ENCODE measurements at regions not wholly inside any gene's neighbourhood (a gene's known extent, or its start where the extent isn't known, plus 50 kb on each side); places are given as distances from the start of the nearest gene placed in this dataset.
A peak's percentile ranks its signal among the peaks of the same experiment; 100 is the strongest.

DNA sequence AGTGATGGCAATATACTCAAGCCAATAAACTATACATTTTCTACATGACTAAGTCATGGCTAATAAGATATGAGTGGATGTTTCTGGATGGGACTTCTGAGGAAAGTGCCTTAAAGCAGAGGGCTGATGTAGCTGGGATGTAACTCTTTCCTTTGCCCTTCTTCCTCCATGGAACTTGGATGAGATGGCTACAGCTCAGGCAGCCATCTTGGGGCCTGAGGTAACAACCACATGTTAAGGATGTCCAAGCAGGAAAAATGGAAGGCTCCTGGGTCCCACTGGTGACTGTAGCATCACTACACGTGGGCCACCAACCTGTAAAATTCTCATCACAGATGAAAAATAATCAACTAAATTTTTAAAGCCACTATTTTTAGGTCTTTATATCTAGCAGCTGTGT, 54.4 kb upstream of the GRIP1 start:
- no peaks in the 10 kb centered on the region for H3K36me3 ChIP-seq (ENCODE audit: control insufficient read depth, insufficient read depth, low read length)
- WGBS (ENCODE audit: insufficient coverage, insufficient read length), result no CpG with 5 or more reads among the region's 1 CpG

DNA sequence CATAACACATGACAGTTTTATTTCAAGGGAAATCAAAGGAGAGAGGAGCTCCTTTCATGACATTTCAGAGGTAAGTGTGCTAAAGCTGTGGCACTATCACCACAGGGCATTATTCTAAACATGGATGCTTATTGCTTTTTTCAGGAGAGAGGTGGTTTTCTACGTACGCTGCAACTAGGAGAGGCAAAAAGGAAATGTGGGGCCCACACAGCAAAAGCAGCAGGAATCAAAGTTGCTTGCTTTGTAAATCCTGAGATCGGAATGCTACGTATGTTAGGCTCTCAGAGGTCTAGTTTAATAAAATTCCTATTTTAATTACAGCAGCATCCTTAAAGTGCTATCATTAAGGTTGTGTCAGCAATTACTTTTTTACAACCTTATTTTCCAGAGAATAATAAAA, 55.0 kb upstream of the GRIP1 start:
- Histone ChIP-seq H3K4me3 (ENCODE audit: low read length) (no peak overlapping the region), H3K36me3 (ENCODE audit: control insufficient read depth, insufficient read depth, low read length) (no peaks in the 10 kb centered on the region), H3K27ac (ENCODE audit: low read length) (no peak overlapping the region), H3K9me3 (ENCODE audit: control insufficient read depth, insufficient read depth, low read length) (no peaks in the 10 kb centered on the region), H3K27me3 (ENCODE audit: control insufficient read depth, insufficient read depth, low read length) (no peaks in the 10 kb centered on the region), H3K4me1 (ENCODE audit: control insufficient read depth, insufficient read depth, low read length) (no peaks in the 10 kb centered on the region; the same call in 1 of the 2 replicates)
- no CpG with 5 or more reads among the region's 4 CpGs for WGBS (ENCODE audit: insufficient coverage, insufficient read length)
- DNase-seq (ENCODE audit: low read depth, low spot score), result peak; percentile 9

More for the DNA sequence above, 54.4 kb upstream of the GRIP1 start:
- no peak for DNase-seq (ENCODE audit: low read depth, low spot score)
- H3K27ac ChIP-seq (ENCODE audit: low read length), result no peak overlapping the region
- H3K9me3 ChIP-seq (ENCODE audit: control insufficient read depth, insufficient read depth, low read length), result no peaks in the 10 kb centered on the region
- no peaks in the 10 kb centered on the region; the same call in 1 of the 2 replicates for H3K4me1 ChIP-seq (ENCODE audit: control insufficient read depth, insufficient read depth, low read length)
- H3K27me3 ChIP-seq (ENCODE audit: control insufficient read depth, insufficient read depth, low read length), result no peaks in the 10 kb centered on the region
- H3K4me3 ChIP-seq (ENCODE audit: low read length), result no peak overlapping the region

DNA sequence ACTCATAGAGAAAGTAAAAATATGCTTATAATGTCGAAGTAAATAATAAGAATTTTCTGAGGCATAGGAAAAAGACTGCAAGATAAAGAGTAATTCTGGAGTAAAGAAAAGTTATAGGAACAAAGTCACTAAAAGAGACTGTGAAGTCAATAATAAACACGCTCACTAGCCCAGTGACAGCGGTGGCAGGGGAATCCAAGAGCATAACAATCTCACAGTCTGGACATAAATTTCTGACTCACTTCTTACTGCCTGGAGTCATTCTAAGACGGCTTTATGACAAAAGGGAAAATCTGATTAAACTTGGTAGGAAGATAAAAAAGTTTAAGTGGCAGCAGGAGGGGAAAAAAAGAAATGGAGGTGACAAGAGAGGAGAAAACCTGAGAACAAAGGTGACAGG, 56.4 kb upstream of the GRIP1 start:
- WGBS (ENCODE audit: insufficient coverage, insufficient read length), result 100% methylated on average over 1 of the region's 4 CpGs
- Histone ChIP-seq H3K4me3 (ENCODE audit: low read length) (no peak overlapping the region), H3K27ac (ENCODE audit: low read length) (no peak overlapping the region), H3K36me3 (ENCODE audit: control insufficient read depth, insufficient read depth, low read length) (no peaks in the 10 kb centered on the region), H3K4me1 (ENCODE audit: control insufficient read depth, insufficient read depth, low read length) (no peaks in the 10 kb centered on the region; the same call in 1 of the 2 replicates), H3K9me3 (ENCODE audit: control insufficient read depth, insufficient read depth, low read length) (no peaks in the 10 kb centered on the region), H3K27me3 (ENCODE audit: control insufficient read depth, insufficient read depth, low read length) (no peaks in the 10 kb centered on the region)
- no peak for DNase-seq (ENCODE audit: low read depth, low spot score)

DNA sequence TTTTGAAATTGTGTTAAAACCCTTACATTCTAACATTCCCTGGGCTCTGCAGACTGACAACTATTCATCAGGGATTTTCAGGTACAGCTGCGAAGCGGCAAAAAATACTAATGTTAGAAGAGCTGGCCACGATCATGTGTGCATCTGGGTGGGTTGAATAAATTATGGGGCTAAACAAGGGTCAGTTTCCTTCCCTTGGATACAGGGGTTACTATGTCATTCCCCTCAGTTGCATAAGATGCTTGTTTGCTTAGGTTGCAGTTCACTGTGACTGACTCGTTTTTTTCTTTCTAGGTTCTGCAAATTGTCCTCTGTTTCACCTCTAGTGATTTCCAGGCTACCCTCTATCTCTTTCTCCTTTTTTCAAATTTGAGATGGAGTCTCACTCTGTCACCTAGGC, 58.1 kb upstream of the GRIP1 start:
- no peak for DNase-seq (ENCODE audit: low read depth, low spot score)
- H3K4me3 ChIP-seq (ENCODE audit: low read length), result no peak overlapping the region
- WGBS (ENCODE audit: insufficient coverage, insufficient read length), result no CpG with 5 or more reads among the region's 4 CpGs

DNA sequence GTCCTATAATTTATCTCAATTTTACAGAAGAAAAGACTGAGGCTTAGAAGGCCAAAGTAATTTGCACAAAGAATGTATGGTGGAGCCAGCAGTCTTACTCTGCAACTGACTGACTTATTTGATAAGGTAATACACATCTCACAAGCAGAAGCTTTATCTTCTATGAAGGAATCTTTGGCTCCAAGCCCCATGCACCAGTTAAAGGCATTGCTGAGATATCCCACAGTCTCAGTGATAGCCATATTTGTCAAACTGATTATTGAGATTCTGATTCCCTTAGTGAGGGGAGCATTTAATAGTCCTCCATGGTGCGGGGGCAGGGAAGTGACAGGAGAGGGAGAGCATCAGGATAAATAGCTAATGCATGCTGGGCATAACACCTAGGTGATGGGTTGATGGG, 60.4 kb upstream of the GRIP1 start:
- Histone ChIP-seq H3K27me3 (ENCODE audit: control insufficient read depth, insufficient read depth, low read length) (no peaks in the 10 kb centered on the region), H3K27ac (ENCODE audit: low read length) (no peak overlapping the region), H3K36me3 (ENCODE audit: control insufficient read depth, insufficient read depth, low read length) (no peaks in the 10 kb centered on the region), H3K4me1 (ENCODE audit: control insufficient read depth, insufficient read depth, low read length) (no peaks in the 10 kb centered on the region; the same call in 1 of the 2 replicates), H3K9me3 (ENCODE audit: control insufficient read depth, insufficient read depth, low read length) (no peaks in the 10 kb centered on the region), H3K4me3 (ENCODE audit: low read length) (no peak overlapping the region)
- WGBS (ENCODE audit: insufficient coverage, insufficient read length), result no CpG with 5 or more reads among the region's 1 CpG
- no peak for DNase-seq (ENCODE audit: low read depth, low spot score)

More for the DNA sequence above, 58.1 kb upstream of the GRIP1 start:
- Histone ChIP-seq H3K27ac (ENCODE audit: low read length) (no peak overlapping the region), H3K9me3 (ENCODE audit: control insufficient read depth, insufficient read depth, low read length) (no peaks in the 10 kb centered on the region), H3K36me3 (ENCODE audit: control insufficient read depth, insufficient read depth, low read length) (no peaks in the 10 kb centered on the region), H3K27me3 (ENCODE audit: control insufficient read depth, insufficient read depth, low read length) (no peaks in the 10 kb centered on the region), H3K4me1 (ENCODE audit: control insufficient read depth, insufficient read depth, low read length) (no peaks in the 10 kb centered on the region; the same call in 1 of the 2 replicates)

DNA sequence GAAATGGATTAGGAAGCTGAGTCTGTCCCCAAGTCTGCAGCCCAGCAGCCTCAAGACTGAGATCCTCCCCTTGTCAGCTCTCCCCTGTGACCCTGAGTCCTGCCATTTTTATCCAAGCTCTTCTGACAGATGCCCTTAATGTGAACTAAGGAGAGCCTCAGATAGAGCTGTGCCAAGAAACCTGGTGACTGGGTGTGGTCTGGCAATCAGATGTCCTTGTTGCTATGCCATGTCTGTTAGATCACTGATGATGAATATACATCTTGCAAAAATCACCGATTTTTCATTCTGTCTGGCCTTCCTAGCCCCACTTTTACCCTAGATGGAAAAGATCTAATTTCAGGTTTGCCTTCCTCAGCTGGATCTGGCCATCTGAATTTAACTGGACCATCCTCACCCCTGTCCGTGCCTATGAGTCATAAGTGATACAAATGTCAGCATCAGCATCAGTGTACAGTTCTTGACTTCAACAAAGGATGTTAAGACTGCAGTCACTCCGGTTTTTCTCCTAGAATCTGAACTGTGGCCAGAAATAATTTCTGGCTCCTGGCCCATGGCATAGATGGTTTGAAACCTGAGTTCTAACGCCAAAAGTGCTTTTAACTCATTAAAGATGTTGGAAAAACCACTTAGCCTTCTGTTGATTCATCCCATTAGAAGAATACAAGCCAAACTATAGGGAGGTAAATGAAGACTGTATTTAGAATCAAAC, 61.2 kb upstream of the GRIP1 start:
- Histone ChIP-seq H3K27me3 (ENCODE audit: control insufficient read depth, insufficient read depth, low read length) (no peaks in the 10 kb centered on the region), H3K4me3 (ENCODE audit: low read length) (no peak overlapping the region), H3K9me3 (ENCODE audit: control insufficient read depth, insufficient read depth, low read length) (no peaks in the 10 kb centered on the region), H3K4me1 (ENCODE audit: control insufficient read depth, insufficient read depth, low read length) (no peaks in the 10 kb centered on the region), H3K27ac (ENCODE audit: low read length) (no peak overlapping the region), H3K36me3 (ENCODE audit: control insufficient read depth, insufficient read depth, low read length) (no peaks in the 10 kb centered on the region)
- no CpG with 5 or more reads among the region's 4 CpGs for WGBS (ENCODE audit: insufficient coverage, insufficient read length)
- DNase-seq (ENCODE audit: low read depth, low spot score), result no peak

DNA sequence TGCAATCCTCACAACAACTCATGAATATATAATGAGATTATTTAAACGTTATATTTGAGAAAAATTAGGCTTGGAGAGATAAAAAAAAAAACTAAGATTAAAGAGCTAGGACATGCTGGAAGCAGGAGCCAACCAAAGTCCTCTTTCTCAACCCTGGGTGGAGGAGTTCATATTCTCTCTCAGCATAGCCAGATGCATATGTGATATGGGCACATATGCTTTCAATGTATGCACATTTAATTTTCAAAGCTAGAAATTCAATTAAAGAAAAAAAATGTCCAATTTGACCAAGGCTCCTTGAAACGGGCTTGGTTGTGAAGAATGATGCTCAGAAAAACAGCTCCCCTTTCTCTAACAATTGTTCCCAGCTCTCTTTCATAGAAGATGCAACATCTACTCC, 61.9 kb upstream of the GRIP1 start:
- no peaks in the 10 kb centered on the region for H3K4me1 ChIP-seq (ENCODE audit: control insufficient read depth, insufficient read depth, low read length)
- no peak overlapping the region for H3K4me3 ChIP-seq (ENCODE audit: low read length)
- no peak overlapping the region for H3K27ac ChIP-seq (ENCODE audit: low read length)
- H3K9me3 ChIP-seq (ENCODE audit: control insufficient read depth, insufficient read depth, low read length), result no peaks in the 10 kb centered on the region
- DNase-seq (ENCODE audit: low read depth, low spot score), result no peak
- 100% methylated on average over 1 of the region's 2 CpGs for WGBS (ENCODE audit: insufficient coverage, insufficient read length)
- H3K36me3 ChIP-seq (ENCODE audit: control insufficient read depth, insufficient read depth, low read length), result no peaks in the 10 kb centered on the region
- H3K27me3 ChIP-seq (ENCODE audit: control insufficient read depth, insufficient read depth, low read length), result no peaks in the 10 kb centered on the region

DNA sequence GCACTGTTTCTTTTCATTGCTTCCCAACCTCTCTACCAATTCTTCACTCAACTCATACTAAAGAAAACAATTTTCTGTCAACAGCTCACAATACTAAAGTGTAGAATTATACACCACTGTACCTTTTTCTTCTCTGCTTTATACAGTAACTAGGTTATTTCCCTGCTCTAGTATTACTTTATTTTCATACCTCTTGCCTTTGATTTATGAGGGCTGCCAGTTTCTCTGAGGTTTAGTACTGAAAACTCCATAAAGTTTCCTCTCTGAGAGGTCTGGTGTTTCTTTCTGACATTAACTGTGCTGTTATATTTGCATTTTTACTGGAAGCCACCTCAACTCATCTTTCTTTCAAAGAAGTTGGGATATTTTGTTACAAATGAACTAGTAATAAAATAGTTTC, 63.0 kb upstream of the GRIP1 start:
- Histone ChIP-seq H3K36me3 (ENCODE audit: control insufficient read depth, insufficient read depth, low read length) (no peaks in the 10 kb centered on the region), H3K4me1 (ENCODE audit: control insufficient read depth, insufficient read depth, low read length) (peaks cover 2% of the 10 kb centered on the region; the same call in 1 of the 2 replicates), H3K27ac (ENCODE audit: low read length) (no peak overlapping the region), H3K9me3 (ENCODE audit: control insufficient read depth, insufficient read depth, low read length) (no peaks in the 10 kb centered on the region), H3K4me3 (ENCODE audit: low read length) (no peak overlapping the region), H3K27me3 (ENCODE audit: control insufficient read depth, insufficient read depth, low read length) (no peaks in the 10 kb centered on the region)
- DNase-seq (ENCODE audit: low read depth, low spot score), result no peak

DNA sequence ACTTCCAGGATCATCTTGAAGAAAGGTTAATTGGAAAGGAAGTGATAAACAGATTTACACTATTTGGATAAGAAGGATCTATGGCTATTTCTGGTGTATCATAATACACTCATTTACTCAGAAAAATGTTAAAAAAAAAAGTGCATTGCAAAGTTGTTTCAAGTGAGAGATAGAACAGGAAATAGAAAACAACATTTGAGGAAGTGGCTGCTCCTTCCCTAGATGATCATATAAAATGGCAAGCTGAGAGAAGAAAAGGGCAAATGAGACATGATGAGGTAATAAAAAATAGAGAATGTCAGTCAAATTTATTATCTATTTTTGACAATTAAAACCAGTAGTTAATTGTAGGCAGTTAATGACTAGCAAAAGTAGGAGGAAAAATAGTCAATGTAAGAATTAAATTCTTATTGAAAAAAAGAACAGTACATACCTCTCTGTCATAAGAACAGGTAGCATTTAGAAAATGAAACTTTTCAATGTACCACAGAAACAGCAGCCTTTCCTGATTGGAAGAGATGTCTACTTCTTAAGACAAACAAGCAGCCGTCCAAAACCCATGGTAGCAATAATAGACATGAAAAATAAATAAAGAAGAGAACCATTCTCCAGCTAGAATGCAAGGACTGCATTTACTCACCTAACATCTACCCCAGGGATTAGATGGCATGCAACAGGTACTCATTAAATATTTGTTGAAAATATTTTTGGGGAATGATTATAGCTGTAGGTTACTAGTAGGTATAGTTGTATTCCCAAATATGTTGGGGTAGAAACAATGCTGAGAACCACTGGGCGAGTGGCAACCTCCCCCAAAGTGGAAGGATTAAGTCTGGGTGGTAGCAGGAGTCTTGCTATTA, 63.9 kb upstream of the GRIP1 start:
- Histone ChIP-seq H3K27me3 (ENCODE audit: control insufficient read depth, insufficient read depth, low read length) (no peaks in the 10 kb centered on the region), H3K4me1 (ENCODE audit: control insufficient read depth, insufficient read depth, low read length) (peaks cover 2% of the 10 kb centered on the region; the same call in 1 of the 2 replicates), H3K36me3 (ENCODE audit: control insufficient read depth, insufficient read depth, low read length) (no peaks in the 10 kb centered on the region), H3K4me3 (ENCODE audit: low read length) (no peak overlapping the region), H3K9me3 (ENCODE audit: control insufficient read depth, insufficient read depth, low read length) (no peaks in the 10 kb centered on the region), H3K27ac (ENCODE audit: low read length) (no peak overlapping the region)
- no CpG with 5 or more reads among the region's 2 CpGs for WGBS (ENCODE audit: insufficient coverage, insufficient read length)
- no peak for DNase-seq (ENCODE audit: low read depth, low spot score)

DNA sequence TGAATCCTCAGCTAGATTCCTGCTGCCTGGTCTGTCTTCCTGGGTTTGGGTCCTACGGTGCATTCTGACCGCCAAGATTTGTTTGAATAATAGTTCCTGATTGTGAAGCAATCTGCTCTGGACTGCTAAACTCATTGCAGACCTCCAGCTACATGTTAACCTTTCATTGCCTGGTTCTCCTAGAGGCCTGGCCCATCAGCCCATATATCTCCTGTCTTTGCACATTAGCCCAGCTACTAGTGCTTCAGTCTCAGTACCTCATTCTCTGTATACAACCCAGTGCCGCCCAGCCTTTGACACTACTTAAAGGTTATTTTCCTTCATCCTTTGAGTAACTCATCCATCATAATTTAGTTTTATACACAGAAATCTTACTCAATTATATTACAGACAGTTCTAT, 65.6 kb upstream of the GRIP1 start:
- WGBS (ENCODE audit: insufficient coverage, insufficient read length), result no CpG with 5 or more reads among the region's 3 CpGs

More for the DNA sequence above, 65.6 kb upstream of the GRIP1 start:
- Histone ChIP-seq H3K4me3 (ENCODE audit: low read length) (no peak overlapping the region), H3K4me1 (ENCODE audit: control insufficient read depth, insufficient read depth, low read length) (peaks cover 2% of the 10 kb centered on the region; the same call in 1 of the 2 replicates), H3K27me3 (ENCODE audit: control insufficient read depth, insufficient read depth, low read length) (no peaks in the 10 kb centered on the region), H3K9me3 (ENCODE audit: control insufficient read depth, insufficient read depth, low read length) (no peaks in the 10 kb centered on the region), H3K27ac (ENCODE audit: low read length) (no peak overlapping the region), H3K36me3 (ENCODE audit: control insufficient read depth, insufficient read depth, low read length) (no peaks in the 10 kb centered on the region)
- no peak for DNase-seq (ENCODE audit: low read depth, low spot score)
